Upper lobe of left lung (tissue), 4 donors: ENCODE measurements at regions not wholly inside any gene's neighbourhood (a gene's known extent, or its start where the extent isn't known, plus 50 kb on each side); places are given as distances from the start of the nearest gene placed in this dataset.

Source experiments
- EP300 ChIP-seq, 4 donors: sonication (generic); formaldehyde crosslinking; IDR thresholded peaks; one replicate each; pipeline ENCODE4 v1.5.1; 2017; ENCODE audit warnings: antibody characterized with exemption in 4 of 4, control low read depth in 2 of 4
- POLR2A ChIP-seq, 4 donors: fragments of 450-650 bp; IDR thresholded peaks; one replicate each; pipeline ENCODE4 v1.5.1; 2016 to 2017; ENCODE audit warnings: antibody characterized with exemption in 4 of 4, mild to moderate bottlenecking in 2 of 4
- POLR2AphosphoS5 ChIP-seq, 2 donors: sonication (generic); formaldehyde crosslinking; IDR thresholded peaks; one replicate each; pipeline ENCODE4 v1.5.1; 2017; ENCODE audit warnings: antibody characterized with exemption in 2 of 2
- TF ChIP-seq, protein P1 (sequence below), 6 experiments: fragments of 450-650 bp in 4 of 6; fragments of 200-600 bp in 2 of 6; sonication (generic) in 2 of 6; IDR thresholded peaks; one replicate each; pipeline ENCODE4 v1.5.1; 2016 to 2019; ENCODE audit warnings: antibody characterized with exemption in 6 of 6

- TF ChIP-seq POLR2AphosphoS5 (IDR thresholded peaks at IDR 0.05) (no peak), EP300 (IDR thresholded peaks at IDR 0.05) (no peak), POLR2A (IDR thresholded peaks at IDR 0.05) (no peak)
- TF ChIP-seq, protein P1, sequence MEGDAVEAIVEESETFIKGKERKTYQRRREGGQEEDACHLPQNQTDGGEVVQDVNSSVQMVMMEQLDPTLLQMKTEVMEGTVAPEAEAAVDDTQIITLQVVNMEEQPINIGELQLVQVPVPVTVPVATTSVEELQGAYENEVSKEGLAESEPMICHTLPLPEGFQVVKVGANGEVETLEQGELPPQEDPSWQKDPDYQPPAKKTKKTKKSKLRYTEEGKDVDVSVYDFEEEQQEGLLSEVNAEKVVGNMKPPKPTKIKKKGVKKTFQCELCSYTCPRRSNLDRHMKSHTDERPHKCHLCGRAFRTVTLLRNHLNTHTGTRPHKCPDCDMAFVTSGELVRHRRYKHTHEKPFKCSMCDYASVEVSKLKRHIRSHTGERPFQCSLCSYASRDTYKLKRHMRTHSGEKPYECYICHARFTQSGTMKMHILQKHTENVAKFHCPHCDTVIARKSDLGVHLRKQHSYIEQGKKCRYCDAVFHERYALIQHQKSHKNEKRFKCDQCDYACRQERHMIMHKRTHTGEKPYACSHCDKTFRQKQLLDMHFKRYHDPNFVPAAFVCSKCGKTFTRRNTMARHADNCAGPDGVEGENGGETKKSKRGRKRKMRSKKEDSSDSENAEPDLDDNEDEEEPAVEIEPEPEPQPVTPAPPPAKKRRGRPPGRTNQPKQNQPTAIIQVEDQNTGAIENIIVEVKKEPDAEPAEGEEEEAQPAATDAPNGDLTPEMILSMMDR (IDR thresholded peaks at IDR 0.05), result no peak
Measured at GRCh38 chr6:141174932-141175331, 957.8 kb upstream of the GJE1 start.
